MM.1S (cell line): ENCODE measurements at regions not wholly inside any gene's neighbourhood (a gene's known extent, or its start where the extent isn't known, plus 50 kb on each side); places are given as distances from the start of the nearest gene placed in this dataset.

Experiments
- DNase-seq: peaks from one replicate; pipeline ENCODE4 v3.0.0-alpha.2; 2015
- H2AFZ ChIP-seq: fragments of 300-600 bp; sonication (generic); 2 replicates; pipeline ENCODE4 v1.6.0; 2016; ENCODE audit warnings: antibody characterized with exemption, low read length
- H3F3A ChIP-seq: fragments of 300-600 bp; sonication (generic); 2 replicates; pipeline ENCODE4 v1.6.1; 2016; ENCODE audit warnings: mild to moderate bottlenecking, antibody characterized with exemption, low read length, moderate library complexity, mixed read lengths; ENCODE audit not compliant: insufficient read depth
- H3K27ac ChIP-seq: fragments of 300-600 bp; sonication (generic); 2 replicates; pipeline ENCODE4 v1.5.1; 2016; ENCODE audit warnings: mild to moderate bottlenecking, low read length
- H3K27me3 ChIP-seq: fragments of 300-600 bp; sonication (generic); replicated peaks from 2 replicates; pipeline ENCODE4 v1.6.0; 2016; ENCODE audit warnings: low read length; ENCODE audit not compliant: insufficient read depth
- H3K36me3 ChIP-seq: fragments of 300-600 bp; sonication (generic); replicated peaks from 2 replicates; pipeline ENCODE4 v1.6.1; 2016; ENCODE audit warnings: mild to moderate bottlenecking, low read length, mixed read lengths; ENCODE audit not compliant: insufficient read depth
- H3K4me1 ChIP-seq: fragments of 300-600 bp; sonication (generic); 2 replicates; pipeline ENCODE4 v1.6.1; 2016; ENCODE audit warnings: low read length, mixed read lengths
- H3K4me2 ChIP-seq: fragments of 300-600 bp; sonication (generic); 2 replicates; pipeline ENCODE4 v1.6.0; 2016; ENCODE audit warnings: low read depth, low read length
- H3K4me3 ChIP-seq: fragments of 300-600 bp; sonication (generic); 2 replicates; pipeline ENCODE4 v1.5.1; 2016; ENCODE audit warnings: low read length, mixed read lengths
- H3K79me2 ChIP-seq: fragments of 300-600 bp; sonication (generic); 2 replicates; pipeline ENCODE4 v1.6.1; 2016; ENCODE audit warnings: mixed run types, low read length, mixed read lengths
- H3K9ac ChIP-seq: fragments of 300-600 bp; sonication (generic); 2 replicates; pipeline ENCODE4 v1.6.1; 2016; ENCODE audit warnings: low read length, mixed read lengths
- H3K9me2 ChIP-seq: fragments of 300-600 bp; sonication (generic); replicated peaks from 2 replicates; pipeline ENCODE4 v1.6.1; 2016; ENCODE audit warnings: mild to moderate bottlenecking, low read length, mixed read lengths; ENCODE audit not compliant: insufficient read depth
- H3K9me3 ChIP-seq: fragments of 300-600 bp; sonication (generic); replicated peaks from 2 replicates; pipeline ENCODE4 v1.6.1; 2016; ENCODE audit warnings: mild to moderate bottlenecking, low read length, mixed read lengths; ENCODE audit not compliant: insufficient read depth
- H4K20me1 ChIP-seq: fragments of 300-600 bp; sonication (generic); 2 replicates; pipeline ENCODE4 v1.6.1; 2016; ENCODE audit warnings: mild to moderate bottlenecking, low read length, moderate library complexity, mixed read lengths; ENCODE audit not compliant: insufficient read depth
- EZH2 ChIP-seq: fragments of 300-600 bp; sonication (generic); optimal IDR thresholded peaks from 2 replicates; pipeline ENCODE3; 2017; ENCODE audit warnings: low read depth, mild to moderate bottlenecking, antibody characterized with exemption, low read length, mixed read lengths
- EZH2phosphoT487 ChIP-seq: fragments of 300-600 bp; sonication (generic); IDR thresholded peaks from 2 replicates; pipeline ENCODE4 v1.6.1; 2018; ENCODE audit warnings: antibody characterized with exemption, low read length
- TF ChIP-seq, protein P1 (sequence below): fragments of 300-600 bp; sonication (generic); IDR thresholded peaks from 2 replicates; pipeline ENCODE4 v1.5.1; 2016; ENCODE audit warnings: antibody characterized with exemption, low read length, mixed read lengths

GRCh38 chr10:2020836-2021235 is 283.5 kb upstream of the ADARB2 start:
- no peak overlapping the region for H3K27ac ChIP-seq
- no peaks in the 10 kb centered on the region for H3K27me3 ChIP-seq
- TF ChIP-seq EZH2phosphoT487 (no peak), EZH2 (no peak)
- TF ChIP-seq, protein P1, sequence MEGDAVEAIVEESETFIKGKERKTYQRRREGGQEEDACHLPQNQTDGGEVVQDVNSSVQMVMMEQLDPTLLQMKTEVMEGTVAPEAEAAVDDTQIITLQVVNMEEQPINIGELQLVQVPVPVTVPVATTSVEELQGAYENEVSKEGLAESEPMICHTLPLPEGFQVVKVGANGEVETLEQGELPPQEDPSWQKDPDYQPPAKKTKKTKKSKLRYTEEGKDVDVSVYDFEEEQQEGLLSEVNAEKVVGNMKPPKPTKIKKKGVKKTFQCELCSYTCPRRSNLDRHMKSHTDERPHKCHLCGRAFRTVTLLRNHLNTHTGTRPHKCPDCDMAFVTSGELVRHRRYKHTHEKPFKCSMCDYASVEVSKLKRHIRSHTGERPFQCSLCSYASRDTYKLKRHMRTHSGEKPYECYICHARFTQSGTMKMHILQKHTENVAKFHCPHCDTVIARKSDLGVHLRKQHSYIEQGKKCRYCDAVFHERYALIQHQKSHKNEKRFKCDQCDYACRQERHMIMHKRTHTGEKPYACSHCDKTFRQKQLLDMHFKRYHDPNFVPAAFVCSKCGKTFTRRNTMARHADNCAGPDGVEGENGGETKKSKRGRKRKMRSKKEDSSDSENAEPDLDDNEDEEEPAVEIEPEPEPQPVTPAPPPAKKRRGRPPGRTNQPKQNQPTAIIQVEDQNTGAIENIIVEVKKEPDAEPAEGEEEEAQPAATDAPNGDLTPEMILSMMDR: no peak
- no peaks in the 10 kb centered on the region for H3K4me1 ChIP-seq
- H3K36me3 ChIP-seq: no peaks in the 10 kb centered on the region
- H2AFZ ChIP-seq: no peak overlapping the region
- H3K9me3 ChIP-seq: no peaks in the 10 kb centered on the region
- H3K9me2 ChIP-seq: no peaks in the 10 kb centered on the region
- H4K20me1 ChIP-seq: no peaks in the 10 kb centered on the region
- H3K4me2 ChIP-seq: no peak overlapping the region
- no peak overlapping the region for H3K4me3 ChIP-seq
- no peak overlapping the region for H3K9ac ChIP-seq
- no peak for DNase-seq
- H3K79me2 ChIP-seq: no peaks in the 10 kb centered on the region
- no peaks in the 10 kb centered on the region for H3F3A ChIP-seq

- Histone ChIP-seq H4K20me1 (no peaks in the 10 kb centered on the region), H2AFZ (no peak overlapping the region), H3K36me3 (no peaks in the 10 kb centered on the region), H3K4me3 (no peak overlapping the region), H3K9ac (no peak overlapping the region), H3K9me2 (no peaks in the 10 kb centered on the region), H3K4me1 (no peaks in the 10 kb centered on the region), H3F3A (no peaks in the 10 kb centered on the region), H3K27ac (no peak overlapping the region), H3K79me2 (no peaks in the 10 kb centered on the region), H3K27me3 (no peaks in the 10 kb centered on the region), H3K9me3 (no peaks in the 10 kb centered on the region), H3K4me2 (no peak overlapping the region)
- DNase-seq: no peak
- no peak for TF ChIP-seq EZH2
- TF ChIP-seq, protein P1: no peak
- no peak for TF ChIP-seq EZH2phosphoT487
Observed at GRCh38 chr10:2019803-2020202, 282.5 kb upstream of the ADARB2 start.

DNA sequence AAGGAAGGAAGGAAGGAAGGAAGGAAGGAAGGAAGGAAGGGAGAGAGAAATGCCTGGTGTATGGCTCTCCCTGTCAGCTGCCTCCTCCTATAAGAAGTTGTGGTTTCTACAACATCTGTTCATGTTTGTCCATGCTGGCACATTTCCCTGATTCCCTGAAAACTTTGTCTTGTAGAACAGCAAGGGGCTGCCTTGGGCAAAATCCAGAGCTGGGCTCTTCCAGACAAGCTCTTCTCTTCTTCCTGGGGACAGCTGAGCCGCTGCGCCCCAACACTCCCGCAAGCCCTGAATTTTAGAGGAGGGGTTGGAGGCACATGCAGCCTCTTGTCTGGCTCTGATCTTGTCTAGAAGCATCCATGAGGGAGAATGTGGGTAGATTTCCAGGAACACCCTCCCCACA is 282.0 kb upstream of the ADARB2 start:
- no peak overlapping the region for H3K9ac ChIP-seq
- H3F3A ChIP-seq: no peaks in the 10 kb centered on the region
- H3K27ac ChIP-seq: no peak overlapping the region
- no peaks in the 10 kb centered on the region for H3K4me1 ChIP-seq
- no peak overlapping the region for H3K4me3 ChIP-seq
- no peaks in the 10 kb centered on the region for H3K9me2 ChIP-seq
- H2AFZ ChIP-seq: no peak overlapping the region
- DNase-seq: no peak
- no peak overlapping the region for H3K4me2 ChIP-seq
- no peaks in the 10 kb centered on the region for H3K79me2 ChIP-seq
- no peaks in the 10 kb centered on the region for H3K36me3 ChIP-seq
- no peaks in the 10 kb centered on the region for H3K9me3 ChIP-seq
- no peaks in the 10 kb centered on the region for H3K27me3 ChIP-seq
- TF ChIP-seq EZH2: no peak
- TF ChIP-seq, protein P1: no peak
- TF ChIP-seq EZH2phosphoT487: no peak
- H4K20me1 ChIP-seq: no peaks in the 10 kb centered on the region

DNA sequence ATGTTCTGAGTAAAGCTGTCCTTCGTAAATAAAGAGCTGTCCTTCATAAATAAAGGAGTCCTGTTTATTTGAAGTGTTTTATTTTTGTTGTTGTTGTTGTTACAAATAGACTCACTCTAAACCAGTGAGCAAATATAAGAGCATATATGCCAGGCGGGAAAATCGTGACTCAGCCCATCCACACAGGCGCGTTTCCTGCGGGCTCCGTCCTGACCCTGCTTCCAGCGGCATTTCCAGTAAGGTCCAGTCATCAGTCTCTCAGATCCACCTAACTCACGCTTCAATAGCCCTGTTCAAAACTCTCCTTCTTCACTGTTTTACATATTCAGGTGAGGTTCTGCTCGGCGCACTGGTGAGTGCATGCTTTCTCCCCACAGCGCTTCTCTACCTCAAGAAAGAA is 277.2 kb upstream of the ADARB2 start:
- TF ChIP-seq EZH2phosphoT487: no peak
- TF ChIP-seq EZH2: no peak
- TF ChIP-seq, protein P1: no peak
- Histone ChIP-seq H3F3A (no peaks in the 10 kb centered on the region), H3K4me2 (no peak overlapping the region)

More for the DNA sequence above, 277.2 kb upstream of the ADARB2 start:
- H2AFZ ChIP-seq: no peak overlapping the region
- DNase-seq: no peak
- no peaks in the 10 kb centered on the region for H3K79me2 ChIP-seq
- no peak overlapping the region for H3K27ac ChIP-seq
- no peak overlapping the region for H3K4me3 ChIP-seq
- H3K9ac ChIP-seq: no peak overlapping the region
- H4K20me1 ChIP-seq: no peaks in the 10 kb centered on the region
- no peaks in the 10 kb centered on the region for H3K27me3 ChIP-seq
- no peaks in the 10 kb centered on the region for H3K36me3 ChIP-seq
- no peaks in the 10 kb centered on the region for H3K4me1 ChIP-seq
- H3K9me3 ChIP-seq: no peaks in the 10 kb centered on the region
- no peaks in the 10 kb centered on the region for H3K9me2 ChIP-seq
